Stimulated activated CD8-positive, alpha-beta memory T cell treated with anti-CD3 and anti-CD28 coated beads, Interleukin-12 subunit alpha, Interleukin-12 subunit beta, amount 100 ng/mL, for 1 hour (primary cell): ENCODE measurements at regions not wholly inside any gene's neighbourhood (a gene's known extent, or its start where the extent isn't known, plus 50 kb on each side); places are given as distances from the start of the nearest gene placed in this dataset.
"Not testable (repeated sequence)": the region's sequence is repeated elsewhere in the genome, so short reads cannot be mapped to it uniquely, and the experiment has no call there.

Experiments used
- DNase-seq: peaks from one replicate; pipeline ENCODE4 v3.0.0-alpha.2; 2020; ENCODE audit warnings: low read depth

DNA sequence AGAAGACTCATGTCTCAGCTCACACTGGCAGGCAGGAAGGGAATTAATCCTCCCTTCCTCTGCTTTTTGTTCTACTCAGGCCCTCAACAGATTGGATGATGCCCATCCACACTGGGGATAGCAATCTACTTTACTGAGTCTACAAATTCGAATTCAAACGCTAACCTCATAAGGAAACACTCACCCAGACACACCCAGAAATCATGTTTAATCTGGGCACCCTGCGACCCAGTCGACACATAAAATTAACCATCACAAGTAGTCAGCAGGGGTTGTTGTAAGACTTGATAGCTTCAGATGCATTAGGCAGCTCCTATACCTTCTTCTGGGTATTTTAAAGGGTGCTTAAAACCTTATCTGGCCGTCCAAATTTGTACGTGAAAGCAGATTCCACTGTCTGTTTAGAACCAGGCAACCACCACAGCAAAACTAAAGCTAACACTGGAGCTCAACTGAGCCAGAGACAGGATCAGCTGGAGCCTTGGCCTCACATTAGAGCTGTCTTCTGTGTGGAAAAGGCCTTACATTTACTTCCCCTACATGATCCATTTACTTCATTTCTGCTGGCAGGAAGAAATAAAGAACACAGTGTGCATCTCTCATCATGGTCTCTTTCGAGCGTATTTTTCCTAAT is 407.3 kb upstream of the PPP2R3A start:
- no peak for DNase-seq

- DNase-seq = no peak
Observed at GRCh38 chr3:135558906-135559305, 406.6 kb upstream of the PPP2R3A start.

DNA sequence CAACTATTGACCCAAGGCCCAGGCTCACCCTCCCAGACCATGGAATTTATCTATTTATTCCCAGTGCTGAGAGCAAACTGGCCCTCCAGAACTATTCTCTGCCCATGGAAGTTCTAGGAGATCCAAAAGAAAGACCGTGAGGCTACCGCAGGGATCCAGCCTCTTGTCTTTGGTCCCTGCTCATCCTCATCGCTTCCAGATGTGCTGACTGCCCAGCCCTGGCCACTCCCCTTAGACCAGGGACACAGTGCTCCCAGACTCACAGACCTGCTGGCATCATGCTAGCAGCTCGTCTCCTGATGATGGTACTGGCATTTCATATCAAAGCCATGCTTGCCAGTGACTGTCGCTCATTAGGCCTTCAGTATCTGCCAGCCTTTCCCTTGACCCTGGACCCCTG is 405.7 kb upstream of the PPP2R3A start:
- DNase-seq = no peak

DNA sequence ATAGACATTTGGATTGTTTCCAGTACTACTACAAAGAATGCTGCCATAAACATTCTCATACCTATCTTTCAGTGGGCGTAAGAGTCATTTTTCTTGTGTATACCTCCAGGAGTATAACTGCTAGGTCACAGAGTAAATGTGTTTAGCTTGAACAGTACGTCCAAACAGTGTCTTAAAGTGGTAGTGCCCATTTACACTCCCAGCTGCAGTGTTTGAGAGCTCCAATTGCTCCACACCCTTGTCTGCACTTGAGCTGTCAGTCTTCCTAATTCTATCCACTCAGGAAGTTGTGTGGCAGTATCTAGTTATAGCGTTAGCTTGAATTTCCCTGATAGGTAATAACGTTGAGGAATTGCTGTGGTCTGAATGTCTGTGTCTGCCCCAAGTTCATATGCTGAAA is 404.7 kb upstream of the PPP2R3A start:
- DNase-seq = no peak

DNA sequence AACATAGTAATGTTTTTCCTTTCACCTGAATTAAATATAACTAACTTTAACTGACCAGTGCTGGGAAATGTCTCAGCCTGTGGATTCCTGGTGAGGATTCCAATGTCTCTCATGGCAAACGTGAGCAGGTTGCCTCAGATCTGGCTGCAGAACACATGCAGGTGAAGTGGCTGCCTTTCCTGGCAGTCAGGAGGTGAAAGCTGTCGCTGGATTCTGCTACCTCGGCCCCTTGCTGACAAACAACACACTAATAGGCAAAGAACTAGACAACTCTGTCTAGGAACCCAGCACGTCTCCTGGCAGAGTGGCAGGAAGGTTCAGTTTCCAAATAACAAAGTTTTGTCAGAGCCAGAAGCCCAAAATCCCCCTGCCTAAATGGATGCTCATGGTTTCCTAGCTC is 400.8 kb upstream of the PPP2R3A start:
- DNase-seq = no peak

DNA sequence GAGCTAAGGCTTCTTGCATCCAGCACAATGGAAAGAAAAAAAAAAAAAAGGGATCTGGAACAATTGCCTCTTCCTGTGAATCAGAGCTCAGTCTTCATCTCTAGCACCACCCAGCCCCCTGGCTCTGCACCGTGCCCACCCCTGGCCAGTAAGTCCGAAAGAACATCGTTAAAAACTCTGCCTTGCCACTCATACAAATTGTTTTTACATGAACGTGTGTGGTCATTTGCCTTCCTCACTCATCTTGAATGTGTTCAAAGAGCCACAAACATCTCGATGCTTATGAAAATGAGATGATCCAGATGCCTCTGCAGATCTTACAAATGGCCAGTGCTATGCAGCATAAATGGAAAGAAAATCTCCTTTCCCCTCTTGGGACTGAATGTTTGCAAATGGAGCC is 400.0 kb upstream of the PPP2R3A start:
- no peak for DNase-seq

GRCh38 chr3:135567223-135567622 is 398.3 kb upstream of the PPP2R3A start:
- no peak for DNase-seq

GRCh38 chr3:135576751-135577150 is 388.8 kb upstream of the PPP2R3A start:
- no peak for DNase-seq

DNA sequence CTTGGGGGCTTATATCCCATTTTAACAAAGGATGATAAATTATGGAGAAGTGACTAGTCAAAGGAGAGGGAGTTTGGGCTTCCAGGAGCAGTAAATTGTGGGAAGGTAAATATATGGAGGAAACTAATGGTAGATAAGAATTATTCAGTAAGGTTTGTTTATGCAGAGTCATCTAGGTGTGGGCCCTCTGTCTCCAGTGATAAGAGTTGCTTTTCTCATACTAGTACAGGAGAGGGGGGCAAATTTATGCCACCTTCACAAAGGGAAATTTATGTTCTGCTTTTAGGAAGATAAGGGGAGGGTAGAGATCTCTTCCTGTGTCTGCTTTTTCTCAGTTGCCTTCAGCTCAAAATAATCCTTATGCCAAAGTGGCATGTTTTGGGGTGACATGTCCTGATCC is 383.7 kb upstream of the PPP2R3A start:
- DNase-seq = no peak

GRCh38 chr3:135582800-135583199 is 382.7 kb upstream of the PPP2R3A start:
- DNase-seq = no peak

GRCh38 chr3:135596563-135596962 is 369.0 kb upstream of the PPP2R3A start:
- no peak for DNase-seq

GRCh38 chr3:135597855-135598254 is 367.7 kb upstream of the PPP2R3A start:
- DNase-seq = no peak

DNA sequence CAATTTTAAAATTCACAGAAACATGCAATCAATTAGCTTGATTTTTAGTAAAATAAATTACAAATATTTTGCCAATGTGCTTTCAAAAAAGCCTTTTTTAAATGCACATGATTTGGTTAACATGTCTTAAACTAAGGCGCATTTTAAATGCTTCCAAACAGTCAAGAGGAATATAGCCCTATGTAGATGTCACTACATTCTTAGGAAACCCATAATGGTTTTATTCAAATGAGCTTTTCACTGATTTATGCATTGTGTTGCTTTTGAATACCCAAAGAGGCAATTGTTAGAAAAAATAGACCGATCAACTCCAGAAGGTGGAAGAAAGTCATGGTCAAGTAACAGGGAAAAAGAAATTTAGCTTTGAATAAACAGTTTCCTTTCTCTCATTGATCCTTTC is 366.9 kb upstream of the PPP2R3A start:
- DNase-seq = no peak

DNA sequence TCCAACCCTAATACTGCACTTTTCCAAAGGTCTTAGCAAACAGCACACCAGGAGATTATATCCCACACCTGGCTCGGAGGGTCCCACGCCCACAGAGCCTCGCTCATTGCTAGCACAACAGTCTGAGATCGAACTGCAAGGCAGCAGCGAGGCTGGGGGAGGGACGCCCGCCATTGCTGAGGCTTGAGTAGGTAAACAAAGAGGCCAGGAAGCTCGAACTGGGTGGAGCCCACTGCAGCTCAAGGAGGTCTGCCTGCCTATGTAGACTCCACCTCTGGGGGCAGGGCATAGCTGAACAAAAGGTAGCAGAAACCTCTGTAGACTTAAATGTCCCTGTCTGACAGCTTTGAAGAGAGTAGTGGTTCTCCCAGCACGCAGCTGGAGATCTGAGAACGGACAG is 361.0 kb upstream of the PPP2R3A start:
- DNase-seq = not testable (repeated sequence)

DNA sequence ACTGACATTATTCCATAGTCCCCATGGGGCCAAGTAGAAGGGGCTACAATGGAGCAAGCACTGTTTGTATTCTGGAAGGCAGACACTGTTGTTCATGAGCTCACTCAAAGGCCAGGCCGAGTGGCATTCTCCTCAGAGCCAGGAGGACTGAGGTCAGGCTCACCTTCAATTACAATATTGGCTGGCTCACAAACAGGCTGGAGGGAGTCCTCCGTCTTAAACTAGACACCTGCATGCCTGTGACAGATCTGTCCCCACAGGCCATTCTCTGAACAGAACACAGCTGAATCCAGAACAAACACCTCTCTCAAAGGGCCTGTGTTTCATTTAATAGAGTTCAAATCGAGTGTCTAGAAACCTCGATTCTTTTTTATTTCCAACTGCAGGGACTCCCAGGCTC is 347.4 kb upstream of the PPP2R3A start:
- no peak for DNase-seq

DNA sequence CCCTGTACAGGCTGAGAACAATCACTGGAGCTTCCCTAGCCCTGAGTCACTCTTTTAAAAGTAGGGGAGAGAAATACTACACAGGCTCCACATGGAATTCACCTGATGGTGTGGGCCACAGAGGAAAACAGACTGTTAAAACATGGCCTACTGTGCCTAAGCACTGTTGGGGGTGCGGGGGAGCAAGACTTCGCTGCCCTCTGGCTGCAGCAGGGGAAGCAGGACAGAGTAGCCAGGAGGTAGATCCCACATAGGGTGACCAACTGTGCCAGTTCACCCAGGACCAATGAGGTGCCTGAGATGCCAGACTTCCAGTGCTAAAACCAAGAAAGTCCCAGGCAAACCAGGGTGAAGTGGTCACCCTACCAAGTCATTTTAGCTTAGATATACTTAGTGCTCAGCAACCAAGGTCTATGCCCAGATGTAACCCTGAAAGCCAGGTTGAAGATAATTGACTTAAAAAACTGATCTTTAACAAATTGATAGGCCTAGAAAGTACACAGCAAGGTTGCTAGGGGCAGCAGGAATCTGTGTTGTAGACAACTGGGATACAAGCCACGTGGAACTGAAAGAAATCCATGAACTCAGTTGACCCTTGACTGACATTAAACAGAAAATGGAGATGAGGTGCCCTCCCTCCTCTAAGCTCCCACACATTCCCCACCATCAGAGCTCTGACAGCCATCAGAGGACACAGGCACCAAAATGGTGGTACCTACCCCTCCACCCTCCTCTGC is 344.2 kb upstream of the PPP2R3A start:
- no peak for DNase-seq

DNA sequence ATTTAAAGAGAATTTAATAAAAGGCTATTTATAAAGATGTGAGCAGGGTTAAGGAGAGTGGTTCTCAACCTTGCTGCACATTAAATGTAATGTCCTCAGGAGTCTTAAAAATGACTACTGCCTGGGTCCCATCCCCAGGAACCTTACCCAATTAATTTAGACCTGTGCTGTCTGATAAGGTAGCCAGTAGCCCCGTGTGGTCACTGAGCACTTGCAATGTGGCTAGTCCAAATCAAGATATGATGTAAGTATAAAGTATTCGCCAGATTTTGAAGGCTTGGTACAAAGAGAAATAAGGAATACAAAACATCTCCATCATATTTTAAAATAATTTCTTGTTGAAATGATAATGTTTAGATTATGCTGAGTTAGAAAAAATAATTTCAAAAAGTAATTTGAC is 343.3 kb upstream of the PPP2R3A start:
- no peak for DNase-seq

- no peak for DNase-seq
Observed at GRCh38 chr3:135622656-135623055, 342.9 kb upstream of the PPP2R3A start.

DNA sequence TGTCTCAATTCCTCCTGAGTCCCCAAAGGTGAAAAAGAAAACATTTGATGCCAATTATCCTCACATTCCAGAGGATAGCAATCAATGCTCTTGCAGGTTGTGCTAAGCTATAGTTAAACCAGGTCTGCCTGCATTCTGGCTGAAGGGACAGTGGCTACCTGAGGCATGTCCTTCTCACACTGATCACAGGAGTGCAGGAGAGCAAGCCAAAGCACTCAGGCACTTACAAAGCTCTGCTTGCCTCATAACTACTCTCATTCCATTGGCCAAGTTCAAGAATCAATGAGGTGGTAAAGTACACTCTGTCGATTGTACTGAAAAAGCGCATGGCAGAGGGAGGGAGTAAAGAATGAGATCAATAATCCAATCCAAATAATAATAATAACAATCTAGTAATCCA is 342.0 kb upstream of the PPP2R3A start:
- no peak for DNase-seq

- DNase-seq = no peak
Observed at GRCh38 chr3:135627057-135627456, 338.5 kb upstream of the PPP2R3A start.

DNA sequence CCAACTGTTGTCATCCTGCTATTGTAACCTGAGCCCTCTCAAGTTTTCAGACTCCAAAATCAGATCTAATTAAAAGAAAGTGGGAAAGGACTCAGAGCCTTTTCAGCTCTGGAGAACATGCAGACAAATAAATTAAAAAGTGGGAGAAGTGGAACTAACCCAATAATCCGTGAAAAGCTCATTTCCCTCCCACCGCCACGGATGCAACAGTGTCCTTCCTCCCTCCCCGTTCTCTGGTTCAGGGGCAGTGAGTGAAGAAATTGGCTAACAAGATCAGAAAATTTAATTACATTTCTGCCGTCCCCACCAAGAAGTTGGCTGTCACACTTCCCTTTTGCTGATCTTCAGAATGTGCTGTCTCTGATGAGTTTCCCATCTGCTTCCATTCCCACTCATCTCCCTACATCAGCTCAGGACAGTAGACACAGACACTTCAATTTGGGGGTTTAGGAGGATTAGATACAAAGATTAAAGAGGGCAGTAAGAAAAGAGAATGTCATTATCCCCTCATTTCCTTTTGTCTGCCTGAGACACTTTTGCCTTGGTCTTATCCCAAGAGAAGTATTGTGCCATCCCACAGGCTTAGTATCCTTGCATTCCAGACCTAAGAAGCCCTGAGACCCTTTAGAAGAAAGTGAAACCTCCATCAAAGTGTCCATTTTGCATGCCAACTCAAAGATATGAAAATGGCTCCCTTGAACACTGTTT is 335.7 kb upstream of the PPP2R3A start:
- DNase-seq = no peak

- DNase-seq = no peak
Observed at GRCh38 chr3:135632556-135633065, 332.9 kb upstream of the PPP2R3A start.

GRCh38 chr3:135633078-135633477 is 332.4 kb upstream of the PPP2R3A start:
- DNase-seq = no peak
